OCI-LY7 (cell line): ENCODE measurements at regions not wholly inside any gene's neighbourhood (a gene's known extent, or its start where the extent isn't known, plus 50 kb on each side); places are given as distances from the start of the nearest gene placed in this dataset. TPM values are rescaled to one million over a fixed set of nuclear protein-coding genes. Genes with fewer than 3 reads are reported as not detected.

Experiments used
- BruUV-seq: library from RNA; stranded (reverse); fragments of 400-500 nt; replicated peaks from 2 replicates; lab custom pipeline; 2021; lab: Mats Ljungman, UMichigan
- CTCF ChIA-PET: fragments of 300-600 bp; sonication (Branson Sonifier 250); formaldehyde crosslinking; loops from one replicate; lab custom pipeline; 2022; ENCODE audit warnings: antibody characterized with exemption; ENCODE audit not compliant: unreplicated experiment; lab: Charles Lee
- POLR2A ChIA-PET: fragments of 300-600 bp; sonication (Branson Sonifier 250); formaldehyde crosslinking; loops from one replicate; lab custom pipeline; 2022; ENCODE audit warnings: antibody characterized with exemption; lab: Charles Lee
- DNase-seq: peaks from one replicate; pipeline ENCODE4 v3.0.0-alpha.2; 2015; ENCODE audit warnings: low spot score
- H2AFZ ChIP-seq: fragments of 200-600 bp; sonication (generic), shearing (Covaris generic); 2 replicates; pipeline ENCODE4 v1.6.1; 2014; ENCODE audit warnings: mild to moderate bottlenecking, antibody characterized with exemption, low read length, moderate library complexity
- H3K27ac ChIP-seq: fragments of 200-600 bp; sonication (generic); 2 replicates; pipeline ENCODE4 v1.5.1; 2014; ENCODE audit warnings: mixed run types, low read depth, mild to moderate bottlenecking, moderate library complexity, low read length, inconsistent platforms; ENCODE audit not compliant: poor library complexity, severe bottlenecking
- H3K36me3 ChIP-seq: fragments of 200-600 bp; sonication (generic); 2 replicates; pipeline ENCODE4 v1.6.1; 2014; ENCODE audit warnings: mild to moderate bottlenecking, antibody characterized with exemption, low read length, moderate library complexity, mixed read lengths; ENCODE audit not compliant: insufficient read depth
- H3K4me1 ChIP-seq: fragments of 200-600 bp; sonication (generic); 2 replicates; pipeline ENCODE4 v1.5.1; 2014; ENCODE audit warnings: mild to moderate bottlenecking, low read length; ENCODE audit not compliant: insufficient read depth, poor library complexity, severe bottlenecking
- H3K4me2 ChIP-seq: fragments of 200-600 bp; sonication (generic); 2 replicates; pipeline ENCODE4 v1.6.1; 2014; ENCODE audit warnings: mild to moderate bottlenecking, low read length
- H3K4me3 ChIP-seq: fragments of 200-600 bp; sonication (generic); 2 replicates; pipeline ENCODE4 v1.5.1; 2014; ENCODE audit warnings: mild to moderate bottlenecking, low read depth, low read length; ENCODE audit not compliant: poor library complexity, severe bottlenecking
- H3K79me2 ChIP-seq: fragments of 200-600 bp; sonication (generic); 2 replicates; pipeline ENCODE4 v1.6.1; 2016; ENCODE audit warnings: low read depth, mild to moderate bottlenecking, low read length, moderate library complexity, mixed read lengths; ENCODE audit not compliant: insufficient read depth
- H3K9me2 ChIP-seq: fragments of 200-600 bp; sonication (generic); 2 replicates; pipeline ENCODE4 v1.6.1; 2016; ENCODE audit warnings: mild to moderate bottlenecking, low read length, mixed read lengths; ENCODE audit not compliant: insufficient read depth
- H3K9me3 ChIP-seq: fragments of 200-600 bp; sonication (generic); 2 replicates; pipeline ENCODE4 v1.6.1; 2014; ENCODE audit warnings: mild to moderate bottlenecking, mixed run types, low read length, mixed read lengths
- H4K20me1 ChIP-seq: fragments of 200-600 bp; sonication (generic); 2 replicates; pipeline ENCODE4 v1.6.1; 2014; ENCODE audit warnings: mild to moderate bottlenecking, antibody characterized with exemption, low read length, moderate library complexity, mixed read lengths; ENCODE audit not compliant: insufficient read depth
- CTCF ChIP-seq: fragments of 200-600 bp; sonication (generic); conservative IDR thresholded peaks from 2 replicates; pipeline ENCODE4 v1.5.1; 2014; ENCODE audit warnings: mild to moderate bottlenecking, antibody characterized with exemption, low read length, moderate library complexity, mixed read lengths
- EZH2phosphoT487 ChIP-seq: fragments of 200-600 bp; sonication (generic); IDR thresholded peaks from 2 replicates; pipeline ENCODE4 v1.6.1; 2018; ENCODE audit warnings: low read depth, borderline replicate concordance, mild to moderate bottlenecking, mixed run types, antibody characterized with exemption, low read length, moderate library complexity, mixed read lengths
- intact Hi-C: fragments of 100-400 bp; cut with micrococcal nuclease; formaldehyde crosslinking; loops from one replicate; pipeline ENCODE4 v1.10.0; 2022; ENCODE audit not compliant: unreplicated experiment
- small RNA-seq: library from RNA; depleted of rRNA; stranded (forward); fragments of <200 nt; gene quantifications from one replicate; pipeline ENCODE3, GENCODE V24; 2014

- Histone ChIP-seq H3K79me2 (no peaks in the 10 kb centered on the region), H3K9me2 (no peaks in the 10 kb centered on the region), H2AFZ (no peak overlapping the region), H3K4me1 (no peaks in the 10 kb centered on the region), H3K4me2 (no peak overlapping the region), H3K36me3 (no peaks in the 10 kb centered on the region), H4K20me1 (no peaks in the 10 kb centered on the region), H3K9me3 (no peaks in the 10 kb centered on the region), H3K4me3 (no peak overlapping the region), H3K27ac (no peak overlapping the region)
- POLR2A ChIA-PET: no interaction called here
- CTCF ChIA-PET: no interaction called here
- BruUV-seq: no TSS peak
- intact Hi-C loops: no loop called here
- TF ChIP-seq CTCF (no peak), EZH2phosphoT487 (no peak)
- no peak for DNase-seq
These were observed 58.3 kb upstream of the PRKX start for GRCh38 chrX:3771766-3772165.

GRCh38 chrX:3768881-3769280 is 55.4 kb upstream of the PRKX start:
- ChIA-PET CTCF (no interaction called here), POLR2A (no interaction called here)
- Histone ChIP-seq H3K4me1 (no peaks in the 10 kb centered on the region), H3K4me2 (no peak overlapping the region), H3K36me3 (no peaks in the 10 kb centered on the region), H3K9me3 (no peaks in the 10 kb centered on the region), H3K27ac (no peak overlapping the region), H4K20me1 (no peaks in the 10 kb centered on the region), H2AFZ (no peak overlapping the region), H3K4me3 (no peak overlapping the region), H3K9me2 (no peaks in the 10 kb centered on the region), H3K79me2 (no peaks in the 10 kb centered on the region)
- intact Hi-C loops: no loop called here
- DNase-seq: no peak
- no TSS peak for BruUV-seq
- TF ChIP-seq EZH2phosphoT487: no peak
- TF ChIP-seq CTCF: no peak

Small RNAs in the stretch of these regions (small RNA-seq; reads per million reads assigned to genes)
- not detected for gene RF00401
